SK-N-SH (cell line): ENCODE measurements at regions not wholly inside any gene's neighbourhood (a gene's known extent, or its start where the extent isn't known, plus 50 kb on each side); places are given as distances from the start of the nearest gene placed in this dataset.

Source experiments
- CTCF ChIA-PET: fragments of 300-600, 350-600 bp; formaldehyde crosslinking; extraction: SDS; loops from one replicate; lab custom pipeline; 2021; lab: Yijun Ruan, JAX
- POLR2A ChIA-PET: fragments of 350-600 bp; sonication (Branson Sonifier 250); formaldehyde crosslinking; extraction: SDS; loops from one replicate; lab custom pipeline; 2020; ENCODE audit warnings: antibody characterized with exemption, inconsistent platforms; lab: Yijun Ruan, JAX
- DNase-seq: peaks from one replicate; pipeline ENCODE4 v3.0.0; 2012
- H2AFZ ChIP-seq: fragments of 200-600 bp; sonication (generic); 2 replicates; pipeline ENCODE4 v1.8.1; 2016; ENCODE audit warnings: antibody characterized with exemption, mild to moderate bottlenecking, low read depth
- H3F3A ChIP-seq: fragments of 200-600 bp; sonication (generic); replicated peaks from 2 replicates; pipeline ENCODE3; 2016; ENCODE audit warnings: antibody characterized with exemption, mild to moderate bottlenecking; ENCODE audit not compliant: insufficient read depth
- H3K27ac ChIP-seq, 2 experiments: fragments of 200-500 bp in 1 of 2; fragments of 200-600 bp in 1 of 2; sonication (Bioruptor generic) in 1 of 2; sonication (generic), shearing (Covaris generic) in 1 of 2; 2 replicates each; pipeline versions ENCODE4 v1.5.1 to v1.6.1; 2014 to 2016; ENCODE audit warnings: low read depth in 2 of 2, inconsistent platforms in 1 of 2, low read length in 1 of 2, mild to moderate bottlenecking in 1 of 2, mixed read lengths in 1 of 2
- H3K27me3 ChIP-seq: fragments of 200-600 bp; sonication (generic), shearing (Covaris generic); 2 replicates; pipeline ENCODE4 v1.6.1; 2016; ENCODE audit warnings: mixed run types; ENCODE audit not compliant: insufficient read depth
- H3K36me3 ChIP-seq, 2 experiments: fragments of 200-500 bp in 1 of 2; fragments of 200-600 bp in 1 of 2; sonication (Bioruptor generic) in 1 of 2; sonication (generic) in 1 of 2; replicated peaks in 1 of 2; 2 replicates each; pipeline versions ENCODE3 to v1.5.1; 2014 to 2016; ENCODE audit warnings: low read length in 1 of 2, mild to moderate bottlenecking in 1 of 2; ENCODE audit not compliant: insufficient read depth in 2 of 2, control insufficient read depth in 1 of 2
- H3K4me1 ChIP-seq, 2 experiments: fragments of 200-500 bp in 1 of 2; fragments of 200-600 bp in 1 of 2; sonication (Bioruptor generic) in 1 of 2; sonication (generic), shearing (Covaris generic) in 1 of 2; 2 replicates each; pipeline versions ENCODE4 v1.5.1 to v1.6.1; 2014 to 2016; ENCODE audit warnings: low read depth in 1 of 2, low read length in 1 of 2, mixed run types in 1 of 2; ENCODE audit not compliant: insufficient read depth in 2 of 2, control insufficient read depth in 1 of 2
- H3K4me2 ChIP-seq: fragments of 200-600 bp; sonication (generic), shearing (Covaris generic); 2 replicates; pipeline ENCODE4 v1.6.1; 2017; ENCODE audit warnings: mixed run types
- H3K4me3 ChIP-seq, 2 experiments: fragments of 200-500 bp in 1 of 2; fragments of 200-600 bp in 1 of 2; sonication (Bioruptor generic) in 1 of 2; sonication (generic), shearing (Covaris generic) in 1 of 2; 2 replicates each; pipeline versions ENCODE4 v1.5.1 to v1.8.1; 2014 to 2016; ENCODE audit warnings: low read depth in 2 of 2, inconsistent platforms in 1 of 2, low read length in 1 of 2, mild to moderate bottlenecking in 1 of 2, mixed read lengths in 1 of 2, moderate library complexity in 1 of 2
- H3K79me2 ChIP-seq: fragments of 200-600 bp; sonication (generic); 2 replicates; pipeline ENCODE4 v1.8.1; 2017; ENCODE audit warnings: mild to moderate bottlenecking; ENCODE audit not compliant: insufficient read depth
- H3K9ac ChIP-seq: fragments of 200-600 bp; sonication (generic); 2 replicates; pipeline ENCODE4 v1.6.1; 2017; ENCODE audit warnings: mixed run types
- H3K9me2 ChIP-seq: fragments of 200-600 bp; sonication (generic); 2 replicates; pipeline ENCODE4 v1.6.1; 2017; ENCODE audit warnings: mixed run types
- H3K9me3 ChIP-seq: fragments of 200-600 bp; sonication (generic); 2 replicates; pipeline ENCODE4 v1.6.1; 2017; ENCODE audit warnings: mixed run types, mild to moderate bottlenecking, moderate library complexity
- H4K20me1 ChIP-seq: fragments of 200-600 bp; sonication (generic); 2 replicates; pipeline ENCODE4 v1.6.1; 2017; ENCODE audit warnings: mild to moderate bottlenecking, mixed run types; ENCODE audit not compliant: insufficient read depth
- CHD2 ChIP-seq: fragments of 150-350 bp; IDR thresholded peaks from 2 replicates; pipeline ENCODE4 v1.6.1; 2018; ENCODE audit warnings: low read length; ENCODE audit not compliant: partially characterized antibody
- EZH2phosphoT487 ChIP-seq: fragments of 200-600 bp; sonication (generic); IDR thresholded peaks from 2 replicates; pipeline ENCODE4 v1.6.1; 2017; ENCODE audit warnings: low read depth, mixed run types, mild to moderate bottlenecking, antibody characterized with exemption, moderate library complexity, borderline replicate concordance
- FOXM1 ChIP-seq: IDR thresholded peaks from 2 replicates; pipeline ENCODE4 v1.4.0; 2012; ENCODE audit warnings: low read depth, mild to moderate bottlenecking
- JUND ChIP-seq: IDR thresholded peaks from 2 replicates; pipeline ENCODE4 v1.4.0; 2012
- MEF2A ChIP-seq: IDR thresholded peaks from 2 replicates; pipeline ENCODE4 v1.4.0; 2012; ENCODE audit warnings: low read depth, borderline replicate concordance
- POLR2AphosphoS5 ChIP-seq: IDR thresholded peaks from 2 replicates; pipeline ENCODE4 v1.6.1; 2012; ENCODE audit warnings: low read depth, low read length
- RAD21 ChIP-seq: IDR thresholded peaks from 2 replicates; pipeline ENCODE4 v1.6.1; 2012; ENCODE audit warnings: mild to moderate bottlenecking, low read length
- REST ChIP-seq: IDR thresholded peaks from 2 replicates; pipeline ENCODE4 v1.6.1; 2012; ENCODE audit warnings: mild to moderate bottlenecking, low read depth, low read length, moderate library complexity
- RFX5 ChIP-seq: IDR thresholded peaks from 2 replicates; pipeline ENCODE4 v1.6.1; 2012; ENCODE audit warnings: mild to moderate bottlenecking, improper control_type of control experiment, low read length
- RXRA ChIP-seq: IDR thresholded peaks from 2 replicates; pipeline ENCODE4 v1.4.0; 2012; ENCODE audit warnings: low read depth, mild to moderate bottlenecking, borderline replicate concordance
- TCF12 ChIP-seq: IDR thresholded peaks from 2 replicates; pipeline ENCODE4 v1.4.0; 2012
- TEAD4 ChIP-seq: IDR thresholded peaks from 2 replicates; pipeline ENCODE4 v1.4.0; 2012; ENCODE audit warnings: mild to moderate bottlenecking, borderline replicate concordance; ENCODE audit not compliant: insufficient read depth
- WGBS: methylation state at CpG from one replicate; pipeline ENCODE4 v1.1.6; 2017; ENCODE audit warnings: low lambda C conversion rate; 5-methylcytosine and 5-hydroxymethylcytosine counted together
- TF ChIP-seq, protein P1 (sequence below): fragments of 150-350 bp; IDR thresholded peaks from 2 replicates; pipeline ENCODE4 v1.6.1; 2016; ENCODE audit warnings: mild to moderate bottlenecking, low read depth, low read length
- TF ChIP-seq, protein P2 (sequence below): fragments of 200-600 bp; sonication (generic); IDR thresholded peaks from 2 replicates; pipeline ENCODE4 v1.6.1; 2017; ENCODE audit warnings: antibody characterized with exemption, mild to moderate bottlenecking, moderate library complexity

GRCh38 chr21:39094847-39095579 is 88.2 kb downstream of the PSMG1 start:
- Histone ChIP-seq H3K4me1 (peaks cover 0 to 22% of the 10 kb centered on the region in 2 experiments; a peak in 1 of 4 replicates), H3K36me3 (no peaks in the 10 kb centered on the region), H3K9me2 (no peaks in the 10 kb centered on the region), H4K20me1 (no peaks in the 10 kb centered on the region), H2AFZ (no peak overlapping the region), H3K9me3 (no peaks in the 10 kb centered on the region), H3K27ac (no peak overlapping the region), H3K4me2 (no peak overlapping the region), H3K9ac (no peak overlapping the region), H3K27me3 (no peaks in the 10 kb centered on the region), H3K79me2 (no peaks in the 10 kb centered on the region), H3K4me3 (no peak overlapping the region), H3F3A (no peaks in the 10 kb centered on the region)
- ChIA-PET POLR2A (no interaction called here), CTCF (interaction anchor here (1.0 to 1.8 kb wide), 3 partner anchors 10 to 106 kb away, joined by 3 to 5 read pairs (median 4); no protein-coding TSS in a partner anchor)
- no peak for TF ChIP-seq RFX5
- TF ChIP-seq, protein P1, sequence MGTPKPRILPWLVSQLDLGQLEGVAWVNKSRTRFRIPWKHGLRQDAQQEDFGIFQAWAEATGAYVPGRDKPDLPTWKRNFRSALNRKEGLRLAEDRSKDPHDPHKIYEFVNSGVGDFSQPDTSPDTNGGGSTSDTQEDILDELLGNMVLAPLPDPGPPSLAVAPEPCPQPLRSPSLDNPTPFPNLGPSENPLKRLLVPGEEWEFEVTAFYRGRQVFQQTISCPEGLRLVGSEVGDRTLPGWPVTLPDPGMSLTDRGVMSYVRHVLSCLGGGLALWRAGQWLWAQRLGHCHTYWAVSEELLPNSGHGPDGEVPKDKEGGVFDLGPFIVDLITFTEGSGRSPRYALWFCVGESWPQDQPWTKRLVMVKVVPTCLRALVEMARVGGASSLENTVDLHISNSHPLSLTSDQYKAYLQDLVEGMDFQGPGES: no peak
- TF ChIP-seq EZH2phosphoT487: no peak
- no peak for TF ChIP-seq TEAD4
- no peak for TF ChIP-seq REST
- 79% methylated on average over 11 of the region's 11 CpGs for WGBS
- DNase-seq: no peak

DNA sequence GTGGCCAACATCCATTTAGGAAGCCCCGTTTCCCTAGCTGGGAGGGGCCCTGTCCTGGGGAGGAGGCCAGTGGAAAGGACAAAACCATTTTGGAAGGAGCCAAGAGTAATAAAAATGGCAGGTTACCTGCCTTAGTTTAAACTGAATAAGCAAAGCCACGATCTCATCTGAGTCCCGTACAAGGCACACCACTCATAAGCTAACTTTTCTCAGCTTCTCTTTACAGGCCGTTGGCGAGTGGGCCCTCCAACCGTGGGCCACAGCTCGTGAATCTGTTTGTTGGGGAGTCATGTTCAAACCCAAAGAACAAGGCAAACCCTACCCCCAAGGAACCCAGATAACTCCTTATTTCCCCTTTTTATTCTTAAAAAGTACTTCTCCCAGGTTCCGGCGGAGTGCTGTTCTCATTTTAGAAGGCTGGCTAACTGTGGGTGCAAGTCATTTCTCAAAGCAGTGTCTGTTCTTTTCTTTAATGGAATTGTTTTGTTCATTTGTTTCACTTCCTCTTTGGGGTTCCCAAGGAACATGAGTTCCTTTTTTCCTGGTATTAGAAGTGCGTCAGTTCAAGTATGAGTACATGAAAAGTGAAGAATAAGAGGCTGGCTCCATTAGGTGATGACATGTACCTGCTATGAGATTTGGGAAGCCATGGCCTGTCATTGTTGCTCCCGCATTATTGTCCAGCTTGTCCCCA is 89.0 kb downstream of the PSMG1 start:
- Histone ChIP-seq H4K20me1 (no peaks in the 10 kb centered on the region), H3K4me3 (no peak overlapping the region), H3K36me3 (no peaks in the 10 kb centered on the region), H3K79me2 (no peaks in the 10 kb centered on the region), H3K9me3 (no peaks in the 10 kb centered on the region), H3K4me1 (peaks cover 0 to 22% of the 10 kb centered on the region in 2 experiments; a peak in 1 of 4 replicates), H3F3A (no peaks in the 10 kb centered on the region), H3K27ac (no peak overlapping the region), H3K4me2 (no peak overlapping the region), H3K9ac (no peak overlapping the region), H3K9me2 (no peaks in the 10 kb centered on the region), H3K27me3 (no peaks in the 10 kb centered on the region), H2AFZ (no peak overlapping the region)
- WGBS: 76% methylated on average over 11 of the region's 11 CpGs
- DNase-seq: no peak
- CTCF ChIA-PET: interaction anchor here (0.9 to 1.8 kb wide), 4 partner anchors 10 to 589 kb away, joined by 3 to 5 read pairs (median 4); no protein-coding TSS in a partner anchor
- POLR2A ChIA-PET: no interaction called here
- TF ChIP-seq TCF12 (no peak), CHD2 (no peak), FOXM1 (no peak), MEF2A (no peak), REST (no peak), POLR2AphosphoS5 (no peak), JUND (no peak), TEAD4 (no peak), RAD21 (no peak), RXRA (no peak)
- TF ChIP-seq, protein P2, sequence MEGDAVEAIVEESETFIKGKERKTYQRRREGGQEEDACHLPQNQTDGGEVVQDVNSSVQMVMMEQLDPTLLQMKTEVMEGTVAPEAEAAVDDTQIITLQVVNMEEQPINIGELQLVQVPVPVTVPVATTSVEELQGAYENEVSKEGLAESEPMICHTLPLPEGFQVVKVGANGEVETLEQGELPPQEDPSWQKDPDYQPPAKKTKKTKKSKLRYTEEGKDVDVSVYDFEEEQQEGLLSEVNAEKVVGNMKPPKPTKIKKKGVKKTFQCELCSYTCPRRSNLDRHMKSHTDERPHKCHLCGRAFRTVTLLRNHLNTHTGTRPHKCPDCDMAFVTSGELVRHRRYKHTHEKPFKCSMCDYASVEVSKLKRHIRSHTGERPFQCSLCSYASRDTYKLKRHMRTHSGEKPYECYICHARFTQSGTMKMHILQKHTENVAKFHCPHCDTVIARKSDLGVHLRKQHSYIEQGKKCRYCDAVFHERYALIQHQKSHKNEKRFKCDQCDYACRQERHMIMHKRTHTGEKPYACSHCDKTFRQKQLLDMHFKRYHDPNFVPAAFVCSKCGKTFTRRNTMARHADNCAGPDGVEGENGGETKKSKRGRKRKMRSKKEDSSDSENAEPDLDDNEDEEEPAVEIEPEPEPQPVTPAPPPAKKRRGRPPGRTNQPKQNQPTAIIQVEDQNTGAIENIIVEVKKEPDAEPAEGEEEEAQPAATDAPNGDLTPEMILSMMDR: no peak
